ENCODE measurements at regions not wholly inside any gene's neighbourhood (a gene's known extent, or its start where the extent isn't known, plus 50 kb on each side); places are given as distances from the start of the nearest gene placed in this dataset.

GRCh38 chr5:123753180-123753936 lies 241.4 kb downstream of the CSNK1G3 start:
- TF ChIP-seq, protein P1, sequence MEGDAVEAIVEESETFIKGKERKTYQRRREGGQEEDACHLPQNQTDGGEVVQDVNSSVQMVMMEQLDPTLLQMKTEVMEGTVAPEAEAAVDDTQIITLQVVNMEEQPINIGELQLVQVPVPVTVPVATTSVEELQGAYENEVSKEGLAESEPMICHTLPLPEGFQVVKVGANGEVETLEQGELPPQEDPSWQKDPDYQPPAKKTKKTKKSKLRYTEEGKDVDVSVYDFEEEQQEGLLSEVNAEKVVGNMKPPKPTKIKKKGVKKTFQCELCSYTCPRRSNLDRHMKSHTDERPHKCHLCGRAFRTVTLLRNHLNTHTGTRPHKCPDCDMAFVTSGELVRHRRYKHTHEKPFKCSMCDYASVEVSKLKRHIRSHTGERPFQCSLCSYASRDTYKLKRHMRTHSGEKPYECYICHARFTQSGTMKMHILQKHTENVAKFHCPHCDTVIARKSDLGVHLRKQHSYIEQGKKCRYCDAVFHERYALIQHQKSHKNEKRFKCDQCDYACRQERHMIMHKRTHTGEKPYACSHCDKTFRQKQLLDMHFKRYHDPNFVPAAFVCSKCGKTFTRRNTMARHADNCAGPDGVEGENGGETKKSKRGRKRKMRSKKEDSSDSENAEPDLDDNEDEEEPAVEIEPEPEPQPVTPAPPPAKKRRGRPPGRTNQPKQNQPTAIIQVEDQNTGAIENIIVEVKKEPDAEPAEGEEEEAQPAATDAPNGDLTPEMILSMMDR (IDR thresholded peaks at IDR 0.05; ENCODE audit: low read depth, low read length, missing control alignments), result no peak
- no peak overlapping the region for H3K4me3 ChIP-seq (ENCODE audit: low read depth, low read length)
- no peak for DNase-seq (ENCODE audit: low read depth)
- in situ Hi-C loops (cut with HindIII; ENCODE audit: low sequenced_read_pairs), result no loop called here

- in situ Hi-C loops (cut with HindIII; ENCODE audit: low sequenced_read_pairs), result no loop called here
- DNase-seq (ENCODE audit: low read depth), result peak; percentile 47
- TF ChIP-seq, protein P1 (IDR thresholded peaks at IDR 0.05; ENCODE audit: low read depth, low read length, missing control alignments), result no peak
- H3K4me3 ChIP-seq (ENCODE audit: low read depth, low read length), result no peak overlapping the region
Observed at GRCh38 chr5:123752552-123753179, 240.7 kb downstream of the CSNK1G3 start.

DNA sequence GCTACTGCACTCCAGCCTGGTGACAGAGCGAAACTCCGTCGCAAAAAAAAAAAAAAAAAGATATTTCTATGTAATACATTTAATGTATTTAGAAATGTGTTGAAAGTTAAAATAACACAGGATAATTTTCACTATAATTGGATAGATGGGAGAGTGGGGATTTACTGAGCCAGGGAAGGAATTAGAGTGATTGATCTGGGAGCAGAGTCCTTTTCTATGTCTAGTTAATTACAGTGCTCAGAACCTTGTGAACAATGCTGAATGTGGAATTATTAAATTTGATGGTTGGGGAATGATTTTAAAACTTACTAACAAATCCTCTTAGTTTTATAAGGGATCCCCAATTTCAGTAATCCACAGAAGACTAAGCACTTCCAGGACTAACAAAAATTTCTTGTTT lies 239.7 kb downstream of the CSNK1G3 start:
- TF ChIP-seq, protein P1 (IDR thresholded peaks at IDR 0.05; ENCODE audit: low read depth, low read length, missing control alignments), result no peak
- in situ Hi-C loops (cut with HindIII; ENCODE audit: low sequenced_read_pairs), result no loop called here
- DNase-seq (ENCODE audit: low read depth), result no peak
- no peak overlapping the region for H3K4me3 ChIP-seq (ENCODE audit: low read depth, low read length)

DNA sequence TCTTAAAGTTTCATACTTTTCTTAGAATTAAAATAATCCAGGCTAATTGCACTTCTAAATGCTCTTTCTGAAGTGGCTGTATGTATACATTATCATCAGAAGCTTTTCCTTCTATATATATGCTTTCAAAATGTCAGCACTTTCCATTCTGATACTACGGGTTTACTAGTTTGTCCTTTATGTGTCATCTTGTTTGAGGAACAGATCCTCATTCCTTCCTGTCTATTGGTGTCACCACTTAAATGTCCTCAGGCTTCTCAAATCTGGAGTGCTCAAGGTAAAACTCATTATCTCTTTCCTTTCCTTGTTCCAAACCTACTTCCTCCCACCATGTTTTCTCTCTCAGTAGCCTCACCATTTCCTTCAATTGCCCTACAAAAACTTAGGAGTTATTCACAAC lies 236.3 kb downstream of the CSNK1G3 start:
- in situ Hi-C loops (cut with HindIII; ENCODE audit: low sequenced_read_pairs), result no loop called here
- no peak overlapping the region for H3K4me3 ChIP-seq (ENCODE audit: low read depth, low read length)
- TF ChIP-seq, protein P1 (IDR thresholded peaks at IDR 0.05; ENCODE audit: low read depth, low read length, missing control alignments), result no peak
- DNase-seq (ENCODE audit: low read depth), result no peak

GRCh38 chr5:123746683-123747360 lies 234.8 kb downstream of the CSNK1G3 start:
- in situ Hi-C loops (cut with HindIII; ENCODE audit: low sequenced_read_pairs), result no loop called here
- TF ChIP-seq, protein P1 (IDR thresholded peaks at IDR 0.05; ENCODE audit: low read depth, low read length, missing control alignments), result no peak
- no peak overlapping the region for H3K4me3 ChIP-seq (ENCODE audit: low read depth, low read length)
- DNase-seq (ENCODE audit: low read depth), result no peak

- TF ChIP-seq, protein P1 (IDR thresholded peaks at IDR 0.05; ENCODE audit: low read depth, low read length, missing control alignments), result no peak
- DNase-seq (ENCODE audit: low read depth), result no peak
- H3K4me3 ChIP-seq (ENCODE audit: low read depth, low read length), result no peak overlapping the region
- in situ Hi-C loops (cut with HindIII; ENCODE audit: low sequenced_read_pairs), result no loop called here
Observed at GRCh38 chr5:123743990-123744583, 232.1 kb downstream of the CSNK1G3 start.
